HG03469 (cell line): ENCODE measurements at regions not wholly inside any gene's neighbourhood (a gene's known extent, or its start where the extent isn't known, plus 50 kb on each side); places are given as distances from the start of the nearest gene placed in this dataset.

Source experiments
- ATAC-seq: cut with Tn5 transposase; IDR thresholded peaks from one replicate; pipeline ENCODE4 v1.9.1; 2021; ENCODE audit warnings: mild to moderate bottlenecking, moderate library complexity, moderate number of reproducible peaks; ENCODE audit not compliant: unreplicated experiment

DNA sequence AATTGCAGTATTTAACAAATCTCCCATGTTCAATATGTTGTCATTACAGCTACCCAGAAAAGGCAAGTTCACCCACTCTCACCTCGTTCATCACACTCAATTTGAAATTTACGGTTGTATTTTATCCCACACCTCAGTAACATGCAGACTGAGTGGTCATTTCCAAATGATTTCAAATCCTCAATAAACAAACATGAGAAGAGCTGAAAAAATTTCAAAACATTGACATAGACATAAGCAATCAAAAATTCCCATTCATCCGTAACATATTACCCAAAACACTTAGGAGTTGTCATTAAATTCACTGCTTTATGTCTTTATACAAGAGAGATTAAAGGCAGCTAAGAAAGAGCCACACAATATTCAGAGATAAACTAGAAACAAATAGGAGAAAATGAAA lies 61.7 kb upstream of the NEBL start:
- ATAC-seq = no peak

DNA sequence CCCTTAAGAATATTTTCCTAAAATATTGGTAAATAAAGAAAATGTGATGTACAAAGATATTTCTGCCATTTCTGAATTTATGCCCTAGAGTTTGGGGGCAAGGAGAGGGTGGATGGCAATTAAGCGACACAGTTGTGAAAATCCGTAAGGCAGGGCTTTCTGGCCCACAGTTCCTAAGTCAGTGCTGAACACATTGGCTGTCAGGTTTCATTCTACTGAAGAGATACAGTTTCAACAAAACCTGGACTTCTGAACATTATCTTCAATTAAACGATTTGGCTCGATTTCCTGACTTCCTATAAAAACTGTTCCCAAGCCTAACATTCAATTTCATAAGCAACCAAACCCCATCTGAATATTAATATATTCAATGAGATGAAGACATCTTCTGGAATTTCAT lies 61.1 kb upstream of the NEBL start:
- ATAC-seq = no peak

DNA sequence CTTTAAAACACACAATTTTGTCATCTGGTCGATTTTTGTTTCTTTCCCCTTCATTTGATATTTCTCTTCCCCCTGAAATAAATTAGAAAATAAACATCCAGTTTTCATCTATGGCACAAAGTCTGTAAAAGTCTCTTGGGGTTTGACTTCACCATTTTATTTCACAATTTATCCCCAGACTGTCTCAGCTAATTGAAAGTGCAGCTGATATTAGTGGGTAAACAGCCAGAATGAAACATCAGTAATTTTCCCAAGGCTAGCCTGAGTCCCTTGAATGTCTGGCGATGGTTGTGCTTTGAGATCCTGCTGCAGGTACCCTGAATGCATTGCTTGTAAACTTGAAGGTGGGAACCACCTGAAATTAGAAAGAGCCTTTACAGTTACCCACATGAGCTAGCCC lies 60.6 kb upstream of the NEBL start:
- ATAC-seq = no peak

DNA sequence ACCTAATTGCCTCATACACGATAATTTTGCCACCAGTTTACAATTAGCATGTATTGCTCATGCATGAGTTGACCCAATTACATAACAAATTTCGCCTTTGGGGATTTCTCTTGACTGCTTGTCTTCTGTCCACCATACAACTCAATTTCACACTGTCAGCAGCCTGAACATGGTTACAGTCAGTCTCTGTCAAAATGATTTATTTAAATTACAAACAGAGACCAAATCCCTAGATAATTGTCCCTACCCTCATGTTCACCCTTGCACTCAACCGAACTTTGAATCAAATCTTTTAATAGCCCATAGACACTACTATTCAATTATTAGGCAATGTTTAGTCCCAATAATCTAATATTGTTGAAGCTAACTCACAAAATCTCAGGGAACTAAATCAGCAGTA lies 59.7 kb upstream of the NEBL start:
- ATAC-seq = no peak

DNA sequence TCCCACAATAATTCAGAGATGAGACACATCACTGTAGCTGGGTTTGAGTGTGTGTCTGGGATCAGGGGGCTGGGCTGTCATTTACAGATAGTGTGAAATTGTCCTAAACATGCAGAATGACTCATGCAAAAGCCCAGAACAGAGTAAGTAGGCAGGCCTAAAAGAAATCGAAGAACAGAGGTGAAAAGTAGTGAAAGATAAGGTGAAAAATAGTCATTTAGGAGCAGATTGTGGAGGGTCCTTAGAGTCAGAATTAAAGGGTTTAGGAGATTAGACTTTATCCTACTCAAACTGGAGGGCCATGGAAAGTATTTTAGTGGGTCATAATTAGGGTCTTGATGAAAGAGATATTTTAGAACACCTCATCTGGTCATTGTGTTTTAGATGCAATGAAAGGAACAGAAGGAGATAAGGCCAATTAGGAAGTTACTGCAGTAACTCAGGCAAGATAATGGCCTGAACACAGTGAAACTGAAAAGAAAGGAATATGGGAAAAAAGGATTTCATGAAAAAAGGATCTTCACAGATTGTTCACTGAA lies 58.3 kb upstream of the NEBL start:
- ATAC-seq = no peak

DNA sequence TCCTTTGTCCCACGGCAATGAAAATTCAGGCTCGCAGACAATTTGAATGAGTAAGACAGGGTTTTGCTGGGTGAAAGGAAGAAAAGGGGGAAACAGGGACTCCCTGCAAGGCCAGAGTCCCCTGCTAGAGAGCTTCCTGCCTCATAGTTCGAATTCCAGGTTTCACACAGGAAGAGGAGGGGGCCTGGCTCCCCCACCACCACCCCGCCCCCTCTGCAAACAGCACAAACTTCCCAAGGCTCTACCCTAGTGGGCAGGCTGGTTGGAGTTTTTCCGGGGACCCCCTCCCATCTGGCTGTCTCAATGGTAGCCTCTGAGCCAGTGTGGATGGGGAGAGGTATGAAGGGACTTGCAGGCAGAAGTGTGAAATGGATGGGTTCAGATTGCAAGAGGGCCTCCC lies 57.4 kb upstream of the NEBL start:
- ATAC-seq = no peak

DNA sequence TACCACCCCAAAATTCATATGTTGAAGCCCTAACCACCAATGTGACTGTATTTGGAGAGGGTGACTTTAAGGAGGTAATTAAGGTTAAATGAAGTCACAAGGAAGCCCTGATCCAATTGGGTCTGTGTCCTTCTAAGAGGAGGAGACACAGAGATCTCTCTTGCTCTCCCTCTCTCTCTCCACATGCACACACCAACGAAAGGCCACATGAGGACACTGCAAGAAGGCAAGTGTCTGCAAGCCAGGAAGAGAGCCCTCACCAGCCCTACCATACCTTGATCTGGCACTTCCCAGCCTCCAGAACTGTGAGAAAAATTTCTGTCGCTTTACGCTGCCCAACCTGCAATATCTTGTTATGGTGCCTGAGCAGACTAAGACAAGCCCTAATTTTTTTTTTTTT lies 56.0 kb upstream of the NEBL start:
- ATAC-seq = no peak

DNA sequence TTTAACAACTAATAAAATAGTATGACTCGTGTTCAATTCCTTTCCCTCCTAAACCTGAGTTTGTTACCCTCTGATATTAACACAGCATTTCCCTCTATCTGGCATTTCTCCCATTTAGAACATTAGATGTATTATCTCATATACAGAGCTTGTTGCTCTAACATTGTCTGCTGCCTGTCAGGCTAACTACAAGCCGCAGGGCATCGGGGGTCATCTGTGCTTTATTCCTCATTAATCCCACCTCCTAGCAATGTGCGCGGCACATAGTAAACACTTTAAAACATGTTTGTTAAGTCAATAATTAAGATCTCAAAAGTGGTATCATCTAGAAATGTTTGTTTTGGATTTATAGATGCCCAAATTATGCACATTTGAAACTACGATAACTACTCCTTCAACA lies 52.9 kb upstream of the NEBL start:
- no peak for ATAC-seq

DNA sequence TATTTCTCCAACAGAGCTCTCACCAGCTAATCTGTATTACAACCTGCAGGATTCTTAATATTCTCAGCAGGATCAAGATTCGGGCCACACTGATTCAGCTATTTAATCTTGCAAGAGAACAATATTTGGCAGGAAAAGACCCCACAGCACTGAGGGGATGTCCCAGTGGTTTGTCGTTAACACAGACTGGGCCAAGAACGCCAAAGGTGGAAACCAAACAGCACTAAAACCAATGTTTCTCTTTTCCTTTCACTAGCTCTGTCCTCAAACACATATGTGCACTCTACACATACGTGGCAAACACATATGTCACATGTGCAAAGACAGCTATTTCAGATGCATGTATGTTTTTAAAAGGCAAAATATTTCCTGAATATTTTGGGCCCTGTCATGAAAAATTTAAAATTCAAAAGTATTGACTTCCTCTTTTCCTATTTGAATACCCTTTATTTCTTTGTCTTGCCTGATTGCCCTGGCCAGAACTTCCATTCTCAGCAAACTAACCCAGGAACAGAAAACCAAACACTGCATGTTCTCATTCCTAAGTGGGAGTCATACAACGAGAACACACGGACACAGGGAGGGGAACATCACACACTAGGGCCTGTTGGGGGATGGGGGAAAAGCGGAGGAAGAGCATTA lies 51.7 kb upstream of the NEBL start:
- ATAC-seq = peak; percentile 62
